Stimulated activated naive CD4-positive, alpha-beta T cell (primary cell): ENCODE measurements at regions not wholly inside any gene's neighbourhood (a gene's known extent, or its start where the extent isn't known, plus 50 kb on each side); places are given as distances from the start of the nearest gene placed in this dataset.

Source experiments
- DNase-seq, 6 experiments: peaks; one replicate each; lab custom pipeline; 2025; lab: John Stamatoyannopoulos, UW

DNA sequence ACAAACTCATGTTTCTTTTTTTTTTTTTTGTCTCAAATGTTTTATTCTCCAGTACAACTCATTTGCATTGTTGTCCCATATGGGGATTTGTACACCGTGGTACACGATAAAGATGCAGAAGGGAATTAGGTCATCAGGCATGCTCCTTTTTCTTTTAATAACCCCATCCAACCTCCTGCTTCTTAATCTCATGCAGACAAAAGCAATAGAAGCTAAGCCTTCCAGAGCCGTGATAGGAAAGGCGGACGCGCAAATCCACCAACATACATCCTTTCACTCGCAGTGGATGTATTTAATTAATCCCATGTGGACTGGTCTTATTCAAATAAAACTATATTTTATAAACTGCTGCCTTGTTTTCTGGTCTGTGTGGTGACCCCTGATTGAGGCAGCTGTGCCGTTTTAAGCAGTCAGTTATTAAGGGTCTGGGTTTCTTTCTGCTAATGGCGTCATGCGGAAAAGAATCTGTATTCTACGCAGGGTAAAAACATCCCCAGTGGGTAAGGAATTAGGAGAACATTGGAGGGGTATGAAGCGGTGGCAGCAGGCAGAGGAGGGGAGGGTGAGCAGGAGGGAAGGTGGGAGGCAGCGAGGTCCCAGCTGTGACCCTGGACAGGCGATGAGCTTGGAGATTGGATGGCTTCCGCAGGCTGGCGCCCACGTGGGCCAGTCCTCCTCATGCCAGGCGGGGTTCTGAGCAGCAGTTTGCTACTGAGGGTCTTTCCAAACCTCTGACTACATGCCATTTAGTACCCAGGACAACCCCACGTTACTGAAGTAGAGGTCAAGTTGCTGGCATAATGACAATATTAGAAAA lies 172.8 kb downstream of the LINC00237 start:
- DNase-seq = no peak

- DNase-seq = no peak
Measured at GRCh38 chr20:20932156-20932555, 174.0 kb downstream of the LINC00237 start.

DNA sequence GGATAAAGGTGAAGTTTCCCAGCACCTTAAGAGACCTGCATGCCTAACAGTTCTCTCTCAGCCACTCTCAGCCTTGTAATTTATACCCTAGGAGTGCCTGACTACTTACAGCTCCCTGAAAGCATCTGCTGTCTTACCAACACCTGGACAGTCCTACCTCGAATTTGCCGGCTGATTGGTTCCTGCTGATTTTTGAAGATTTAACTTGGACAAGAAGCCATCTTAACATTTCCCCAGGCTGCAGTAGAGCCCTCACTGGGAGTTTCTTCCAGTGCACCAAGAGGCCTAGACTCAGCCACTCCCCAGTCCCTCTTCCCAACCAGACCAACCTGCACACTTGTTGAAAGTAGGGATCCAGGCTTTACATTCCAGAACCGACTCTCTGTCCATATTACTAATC lies 174.5 kb downstream of the LINC00237 start:
- no peak for DNase-seq

DNA sequence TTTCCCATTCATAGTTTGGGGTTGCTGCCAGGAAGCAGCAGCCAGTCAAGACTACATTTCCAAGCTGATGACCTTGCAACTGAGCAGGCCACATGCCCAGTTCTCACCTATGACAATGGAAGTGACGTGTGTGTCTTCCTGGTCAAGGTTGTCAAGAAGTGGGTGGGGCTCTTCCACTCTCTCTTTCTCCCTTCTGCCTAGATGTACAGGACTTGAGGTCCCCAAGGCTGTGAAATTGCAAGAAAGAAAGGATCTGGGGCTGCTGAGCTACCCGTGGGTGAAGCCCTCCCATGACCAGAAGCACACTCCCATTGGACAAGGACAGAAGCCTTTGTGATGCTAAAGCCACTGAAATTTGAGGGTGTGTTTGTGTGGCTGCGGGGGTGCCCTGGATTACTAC lies 175.1 kb downstream of the LINC00237 start:
- DNase-seq = no peak

GRCh38 chr20:20930500-20930899 lies 175.7 kb downstream of the LINC00237 start:
- DNase-seq = no peak

DNA sequence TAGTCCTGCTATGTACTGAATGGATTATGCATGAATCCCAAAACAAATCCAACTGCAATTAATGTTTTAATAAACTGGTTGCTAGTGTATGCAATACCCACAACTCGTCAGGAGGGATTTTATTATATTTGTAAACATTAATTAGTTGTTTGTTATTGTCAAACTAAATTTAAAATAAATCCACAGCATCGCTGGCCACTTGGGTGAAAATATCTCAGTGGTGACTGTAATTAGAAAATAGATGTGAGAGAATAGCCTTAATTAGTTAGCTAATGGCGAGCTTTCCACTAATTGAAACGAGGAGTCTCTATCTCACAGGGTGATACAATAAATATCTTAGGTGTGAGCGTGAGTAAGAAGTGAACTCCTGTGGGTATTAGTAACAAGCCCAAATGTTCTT lies 176.8 kb downstream of the LINC00237 start:
- DNase-seq = no peak

DNA sequence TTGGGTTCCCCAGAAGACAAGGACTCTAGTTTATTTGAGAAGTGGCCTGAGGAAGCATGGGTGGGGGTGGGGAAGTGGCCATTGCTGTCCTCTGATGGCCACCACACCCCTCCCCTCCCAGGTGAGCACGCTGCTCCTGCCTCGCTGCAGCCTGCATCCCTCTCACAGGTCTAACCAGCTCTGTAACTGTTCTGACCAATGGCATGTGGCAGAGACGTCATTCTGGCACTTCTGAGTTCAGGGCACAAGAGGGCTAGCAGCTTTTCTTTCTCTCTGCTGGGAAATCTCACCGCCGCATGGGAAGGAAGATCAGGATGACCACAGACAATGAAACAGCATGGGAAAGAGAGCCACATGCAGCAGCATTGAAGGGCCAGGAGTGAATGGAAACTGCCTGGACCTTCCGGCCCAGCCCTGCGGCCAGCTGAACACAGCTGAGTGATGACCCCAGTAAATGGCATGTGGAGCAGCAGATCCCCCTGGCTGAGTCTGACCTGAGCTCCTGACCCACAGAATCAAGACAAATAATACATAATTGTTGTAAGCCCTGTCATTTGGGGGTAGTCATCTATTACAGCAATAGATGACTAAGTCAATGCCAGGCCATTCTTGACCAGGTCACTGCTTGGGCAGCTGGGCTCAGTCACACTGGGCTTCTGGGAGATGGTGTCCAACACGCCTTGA lies 179.8 kb downstream of the LINC00237 start:
- no peak for DNase-seq

DNA sequence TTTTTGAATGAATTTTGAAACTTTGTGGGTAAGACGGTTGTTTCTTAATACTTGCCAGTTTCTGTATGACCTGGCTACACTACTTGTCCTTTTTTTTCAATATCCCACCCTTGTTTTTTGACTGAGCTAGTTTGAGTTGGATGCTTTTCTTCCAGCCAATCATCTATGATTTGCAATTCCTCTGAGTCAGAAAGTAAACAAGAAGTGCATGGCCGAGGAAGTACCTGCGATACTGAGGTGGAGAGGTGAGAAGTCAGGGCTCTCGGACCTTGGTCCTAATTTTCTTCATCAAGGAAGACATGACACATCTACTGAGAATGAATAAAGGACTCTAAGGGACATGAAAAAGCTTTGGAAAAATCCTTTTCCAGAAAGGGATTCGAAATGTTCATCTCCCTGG lies 185.7 kb downstream of the LINC00237 start:
- DNase-seq = no peak

- DNase-seq = no peak
Measured at GRCh38 chr20:20915844-20916243, 190.3 kb downstream of the LINC00237 start.

DNA sequence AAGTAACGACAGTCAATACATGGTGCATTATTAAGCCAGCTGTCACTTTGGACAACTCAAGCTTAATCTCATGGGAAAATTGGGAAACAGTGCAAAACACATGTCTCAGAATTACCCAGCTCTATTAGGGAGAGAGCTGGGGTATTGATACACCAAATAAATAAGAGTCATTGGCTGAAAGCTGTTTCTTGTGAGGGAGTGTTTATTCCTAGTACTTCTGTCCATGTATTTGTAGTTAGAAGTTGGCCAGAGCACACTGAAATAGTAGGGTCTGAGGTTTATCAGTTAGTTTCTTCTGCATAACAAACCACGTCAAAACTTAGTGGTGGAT lies 192.0 kb upstream of the RALGAPA2 start:
- DNase-seq = no peak

DNA sequence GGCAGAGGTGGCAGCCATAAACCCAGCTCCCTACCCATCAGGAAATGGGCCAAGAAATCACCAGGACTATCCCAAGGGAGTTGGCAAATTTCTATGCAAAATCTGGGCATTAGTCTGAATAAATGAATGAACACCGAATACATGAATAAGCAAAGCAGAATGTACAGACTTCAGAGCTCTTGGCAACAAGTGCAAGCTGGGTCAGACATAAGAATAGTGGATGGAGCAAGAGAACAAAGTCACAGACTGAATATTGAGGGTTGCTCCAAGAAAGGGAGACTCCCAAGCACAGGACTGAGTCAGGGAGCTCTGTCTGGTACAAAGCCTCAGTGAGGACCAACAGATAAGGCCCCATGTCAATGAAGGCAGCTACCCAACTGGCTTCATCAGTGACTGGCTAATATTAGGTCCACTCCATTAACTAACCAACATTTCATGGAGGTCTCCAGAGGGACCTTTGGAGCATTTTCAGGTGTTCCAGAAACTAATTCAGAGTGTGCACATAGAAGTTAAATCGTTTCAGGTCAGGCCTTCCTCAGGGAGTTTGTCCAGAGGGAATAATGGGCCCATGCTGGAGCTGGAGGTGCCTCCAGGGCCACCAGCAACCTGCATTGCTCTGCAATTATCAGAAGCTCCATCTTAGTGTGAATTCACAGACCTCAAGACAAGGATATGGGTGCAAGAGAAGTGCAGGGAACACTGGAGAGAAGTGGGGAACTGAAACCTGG lies 191.5 kb upstream of the RALGAPA2 start:
- no peak for DNase-seq

- no peak for DNase-seq
Measured at GRCh38 chr20:20897922-20898321, 185.5 kb upstream of the RALGAPA2 start.

DNA sequence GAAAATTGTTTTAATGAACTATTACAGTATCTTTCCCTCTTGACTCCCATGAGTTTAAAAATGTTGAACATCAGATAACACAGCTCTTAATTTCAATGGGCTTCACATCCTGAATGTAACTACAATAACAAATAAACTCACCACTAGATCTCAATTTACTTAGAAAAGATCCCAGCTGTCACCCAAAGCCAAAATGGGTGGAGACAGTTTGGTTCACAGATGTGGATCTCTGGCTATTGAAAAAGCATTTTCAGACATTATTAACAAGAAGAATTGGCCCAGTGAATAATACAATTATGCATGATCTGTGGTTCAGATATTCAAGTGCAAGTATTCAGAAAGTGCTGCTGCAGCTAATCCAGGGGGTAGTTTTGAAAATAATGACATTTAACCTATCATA lies 184.7 kb upstream of the RALGAPA2 start:
- DNase-seq = no peak

GRCh38 chr20:20896606-20897005 lies 184.2 kb upstream of the RALGAPA2 start:
- no peak for DNase-seq

DNA sequence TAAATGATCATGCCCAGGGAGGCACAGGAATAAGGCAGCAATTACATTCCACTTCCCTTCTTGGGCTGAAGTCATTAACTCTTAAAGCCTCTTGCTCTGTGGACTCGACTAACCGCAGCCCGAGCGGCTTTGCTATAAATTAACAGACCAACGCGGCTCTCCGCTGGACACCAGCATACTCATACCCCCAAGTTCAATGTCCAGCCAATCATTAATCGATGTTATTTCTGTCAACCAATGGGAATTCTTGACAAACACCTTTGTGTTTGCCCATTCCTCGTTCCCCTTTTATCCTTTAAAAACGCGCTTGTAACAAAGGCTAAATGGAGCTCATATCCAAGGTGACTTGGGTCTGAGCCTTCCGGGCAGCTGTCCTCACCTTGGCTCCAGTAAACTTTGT lies 183.1 kb upstream of the RALGAPA2 start:
- no peak for DNase-seq

- no peak for DNase-seq
Measured at GRCh38 chr20:20894753-20895152, 182.3 kb upstream of the RALGAPA2 start.

DNA sequence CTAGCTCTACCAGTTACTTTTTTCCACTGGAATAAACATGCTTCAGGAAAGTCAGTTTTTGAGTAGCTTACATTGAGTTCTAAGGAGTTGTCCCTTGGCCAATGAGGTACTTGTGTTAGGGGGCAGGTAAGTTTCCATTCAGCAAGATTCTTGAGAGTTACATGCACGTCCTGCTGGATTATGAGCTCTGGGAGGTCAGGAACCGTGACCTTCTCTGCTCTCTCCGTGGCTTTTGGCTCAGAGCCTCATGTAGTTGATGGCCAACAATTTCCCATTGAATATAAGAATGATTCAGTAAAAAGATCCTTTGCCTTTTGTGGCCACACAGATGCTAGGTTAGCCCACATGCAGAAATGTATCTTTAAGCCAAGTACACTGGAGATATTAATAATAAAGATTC lies 181.8 kb upstream of the RALGAPA2 start:
- no peak for DNase-seq

GRCh38 chr20:20892328-20892727 lies 179.9 kb upstream of the RALGAPA2 start:
- no peak for DNase-seq

DNA sequence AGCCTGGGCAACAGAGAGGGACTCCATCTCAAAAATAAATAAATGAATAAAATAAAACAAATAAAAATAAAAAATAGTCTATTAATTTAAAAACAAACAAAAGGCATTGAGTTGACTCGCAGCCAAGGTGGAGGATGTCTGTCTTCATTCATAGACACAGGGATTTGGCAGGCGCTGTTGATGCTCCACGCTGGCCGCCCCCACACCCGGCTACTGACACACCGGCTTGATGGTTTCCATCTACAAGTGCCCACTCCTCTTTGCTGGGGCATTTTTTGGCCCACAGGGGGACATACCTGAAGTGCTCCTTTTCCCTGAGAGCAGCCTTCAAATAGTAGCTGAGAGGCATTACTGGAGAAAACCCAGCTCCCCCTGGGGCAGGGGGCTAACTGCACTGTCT lies 178.3 kb upstream of the RALGAPA2 start:
- no peak for DNase-seq

- no peak for DNase-seq
Measured at GRCh38 chr20:20888936-20889335, 176.5 kb upstream of the RALGAPA2 start.

- no peak for DNase-seq
Measured at GRCh38 chr20:20888266-20888656, 175.8 kb upstream of the RALGAPA2 start.

GRCh38 chr20:20887593-20888265 lies 175.3 kb upstream of the RALGAPA2 start:
- DNase-seq = no peak

- no peak for DNase-seq
Measured at GRCh38 chr20:20881808-20882207, 169.4 kb upstream of the RALGAPA2 start.
